ENCODE measurements at regions not wholly inside any gene's neighbourhood (a gene's known extent, or its start where the extent isn't known, plus 50 kb on each side); places are given as distances from the start of the nearest gene placed in this dataset.
A peak's percentile ranks its signal among the peaks of the same experiment; 100 is the strongest.

DNA sequence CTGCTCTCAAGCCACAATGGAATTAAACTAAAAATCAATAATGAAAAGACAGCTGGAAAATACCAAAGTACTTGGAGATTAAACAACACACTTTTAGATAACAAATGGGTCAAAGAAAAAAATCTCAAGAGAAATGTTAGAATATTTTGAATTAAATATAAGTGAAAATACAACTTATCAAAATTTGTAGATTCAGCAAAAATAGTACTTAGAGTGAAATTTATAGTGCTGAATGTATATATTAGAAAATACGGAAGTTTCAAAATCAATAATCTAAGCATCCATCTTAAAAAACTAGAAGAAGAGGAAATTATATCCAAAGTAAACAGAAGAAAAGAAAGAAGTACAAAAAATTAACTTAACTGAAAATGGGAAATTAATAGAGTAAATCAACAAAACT, 179.2 kb upstream of the CDH11 start:
- no peak overlapping the region for H3K4me2 ChIP-seq (ENCODE audit: low read depth, low read length)
- TF ChIP-seq MAFK (IDR thresholded peaks at IDR 0.05; ENCODE audit: low read depth, low read length), result peak; percentile 73
- no peak for TF ChIP-seq RCOR1 (IDR thresholded peaks at IDR 0.05; ENCODE audit: insufficient replicate concordance, low read length)
- no peak overlapping the region for H3K23ac ChIP-seq (ENCODE audit: low read depth, low read length)
- H4K5ac ChIP-seq (ENCODE audit: low read depth, low read length), result no peak overlapping the region
- no peak overlapping the region for H2AFZ ChIP-seq (replicated peaks; ENCODE audit: low read length, poor library complexity)
- no peak overlapping the region for H3K4me3 ChIP-seq (ENCODE audit: insufficient read depth, low read depth, low read length)
- no peaks in the 10 kb centered on the region for H3K79me1 ChIP-seq (ENCODE audit: low read depth in 1 of 2, low read length in 2 of 2)
- ChIA-PET POLR2A (ENCODE audit: unreplicated experiment) (no interaction called here), CTCF (no interaction called here)
- no peak overlapping the region for H3K4ac ChIP-seq (ENCODE audit: low read depth, low read length)
- no peak overlapping the region for H2AK5ac ChIP-seq (ENCODE audit: low read depth, low read length)
- ATAC-seq (ENCODE audit: low read depth) (no peak), DNase-seq (no peak)
- in situ Hi-C loops (cut with MboI; ENCODE audit: low sequenced_read_pairs) (no loop called here), dilution Hi-C loops (cut with HindIII; ENCODE audit: low sequenced_read_pairs, unreplicated experiment) (no loop called here), intact Hi-C loops (cut with micrococcal nuclease) (no loop called here)
- peaks cover 2% of the 10 kb centered on the region; the same call in 1 of the 2 replicates for H3K4me1 ChIP-seq (ENCODE audit: control insufficient read depth, insufficient read depth, low read length)
- no peak overlapping the region for H3K14ac ChIP-seq (replicated peaks; ENCODE audit: low read depth, low read length)
- no peak overlapping the region for H2BK20ac ChIP-seq (ENCODE audit: low read depth, low read length)
- H4K91ac ChIP-seq (ENCODE audit: insufficient read depth, low read depth, low read length), result no peak overlapping the region
- no peak overlapping the region for H3K9ac ChIP-seq (ENCODE audit: low read depth, low read length)
- H3K9me3 ChIP-seq (ENCODE audit: control insufficient read depth, insufficient read depth, low read length), result no peaks in the 10 kb centered on the region
- H3K27ac ChIP-seq (ENCODE audit: insufficient read depth, low read length), result no peak overlapping the region
- H2BK15ac ChIP-seq (ENCODE audit: low read depth, low read length), result no peak overlapping the region
- H4K8ac ChIP-seq (ENCODE audit: low read depth in 2 of 2, low read length in 2 of 2), result no peak overlapping the region
- no peak overlapping the region for H3K56ac ChIP-seq (ENCODE audit: extremely low read depth, insufficient read depth, low read length)
- H3K27me3 ChIP-seq (ENCODE audit: control insufficient read depth, insufficient read depth, low read length), result no peaks in the 10 kb centered on the region
- no peak overlapping the region for H2BK120ac ChIP-seq (ENCODE audit: low read depth, low read length)
- H4K20me1 ChIP-seq (ENCODE audit: insufficient read depth, low read length), result no peaks in the 10 kb centered on the region
- H2BK5ac ChIP-seq (ENCODE audit: low read depth, low read length, poor library complexity, severe bottlenecking), result no peak overlapping the region
- no peaks in the 10 kb centered on the region for H3K36me3 ChIP-seq (ENCODE audit: control insufficient read depth, insufficient read depth, low read length)
- no peak overlapping the region for H3K18ac ChIP-seq (ENCODE audit: low read depth, low read length)
- BruUV-seq (replicated peaks), result no TSS peak
- no CpG with 5 or more reads among the region's 1 CpG for WGBS, 2 experiments (ENCODE audit: extremely low coverage in 2 of 2, insufficient read length in 1 of 2)
- no peak overlapping the region for H2AK9ac ChIP-seq (replicated peaks; ENCODE audit: low read depth, low read length, poor library complexity)
- no peaks in the 10 kb centered on the region for H3K9me1 ChIP-seq (ENCODE audit: insufficient read depth, low read length)
